ENCODE measurements at regions not wholly inside any gene's neighbourhood (a gene's known extent, or its start where the extent isn't known, plus 50 kb on each side); places are given as distances from the start of the nearest gene placed in this dataset.

DNA sequence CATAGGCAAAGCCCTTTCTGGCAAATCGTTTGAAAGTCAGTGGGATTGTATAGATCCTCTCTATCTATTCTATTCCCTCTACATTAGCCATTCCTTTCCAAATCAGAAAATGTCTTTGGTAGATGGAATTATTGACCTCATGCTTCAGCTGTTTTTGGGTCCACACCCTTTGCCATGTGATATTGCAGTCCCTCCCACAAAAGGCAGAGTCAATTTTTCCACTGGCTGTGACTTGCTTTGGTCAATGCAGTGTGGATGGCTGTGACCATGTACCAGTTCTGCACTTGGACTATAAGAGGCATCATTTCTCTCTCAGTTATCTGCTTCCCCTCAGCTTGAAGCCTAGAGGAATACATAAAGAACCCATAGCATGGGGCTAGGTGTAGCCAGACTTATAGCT is 332.9 kb downstream of the PTEN start:
- H3K36me3 Mint-ChIP-seq (ENCODE audit: insufficient read depth, unreplicated experiment) = no peaks in the 10 kb centered on the region
- ChIA-PET POLR2A (no interaction called here), CTCF (interaction anchor here (0.6 kb wide), 1 partner anchor 44 kb away, joined by 3 read pairs; no protein-coding TSS in a partner anchor)

DNA sequence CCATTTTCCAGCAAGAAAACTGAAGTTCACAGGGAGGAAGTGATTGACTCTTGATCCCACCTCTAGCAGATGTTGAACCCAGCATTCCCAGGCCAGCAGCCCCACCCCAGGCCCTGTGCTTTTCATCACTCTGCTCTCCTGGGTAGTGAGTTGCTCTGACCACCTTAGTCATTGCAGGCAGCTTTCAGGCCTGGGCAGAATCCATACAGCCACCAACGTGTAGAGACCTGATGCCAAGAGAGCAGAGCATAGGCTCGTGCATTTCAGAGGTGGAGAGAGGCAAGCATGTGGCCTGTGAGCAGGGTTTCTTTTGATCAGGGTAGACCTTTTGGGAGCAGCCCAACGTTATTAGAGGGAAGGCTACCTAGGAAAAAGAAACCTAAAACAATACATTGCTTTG is 334.6 kb downstream of the PTEN start:
- CTCF ChIA-PET = no interaction called here
- Histone ChIP-seq H3K4me3 (ENCODE audit: low read depth, low read length) (no peak overlapping the region), H3K36me3 (ENCODE audit: control insufficient read depth, insufficient read depth, low read length) (no peaks in the 10 kb centered on the region), H3K4me1 (peaks cover 6% of the 10 kb centered on the region), H3K9me3 (no peaks in the 10 kb centered on the region), H3K27me3 (replicated peaks; ENCODE audit: control insufficient read depth, insufficient read depth, low read length) (no peaks in the 10 kb centered on the region)
- H3K36me3 Mint-ChIP-seq (ENCODE audit: insufficient read depth, unreplicated experiment) = no peaks in the 10 kb centered on the region
- no peak overlapping the region for H3K27ac Mint-ChIP-seq (ENCODE audit: unreplicated experiment)
- H3K4me3 Mint-ChIP-seq (ENCODE audit: unreplicated experiment) = no peak overlapping the region
- TF ChIP-seq, protein P1, sequence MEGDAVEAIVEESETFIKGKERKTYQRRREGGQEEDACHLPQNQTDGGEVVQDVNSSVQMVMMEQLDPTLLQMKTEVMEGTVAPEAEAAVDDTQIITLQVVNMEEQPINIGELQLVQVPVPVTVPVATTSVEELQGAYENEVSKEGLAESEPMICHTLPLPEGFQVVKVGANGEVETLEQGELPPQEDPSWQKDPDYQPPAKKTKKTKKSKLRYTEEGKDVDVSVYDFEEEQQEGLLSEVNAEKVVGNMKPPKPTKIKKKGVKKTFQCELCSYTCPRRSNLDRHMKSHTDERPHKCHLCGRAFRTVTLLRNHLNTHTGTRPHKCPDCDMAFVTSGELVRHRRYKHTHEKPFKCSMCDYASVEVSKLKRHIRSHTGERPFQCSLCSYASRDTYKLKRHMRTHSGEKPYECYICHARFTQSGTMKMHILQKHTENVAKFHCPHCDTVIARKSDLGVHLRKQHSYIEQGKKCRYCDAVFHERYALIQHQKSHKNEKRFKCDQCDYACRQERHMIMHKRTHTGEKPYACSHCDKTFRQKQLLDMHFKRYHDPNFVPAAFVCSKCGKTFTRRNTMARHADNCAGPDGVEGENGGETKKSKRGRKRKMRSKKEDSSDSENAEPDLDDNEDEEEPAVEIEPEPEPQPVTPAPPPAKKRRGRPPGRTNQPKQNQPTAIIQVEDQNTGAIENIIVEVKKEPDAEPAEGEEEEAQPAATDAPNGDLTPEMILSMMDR (IDR thresholded peaks at IDR 0.05; ENCODE audit: insufficient read depth in 1 of 2, low read depth in 1 of 2, low read length in 1 of 2, severe bottlenecking in 1 of 2, unreplicated experiment in 1 of 2) = no peak
- BruUV-seq (replicated peaks) = no TSS peak
- peaks cover 14% of the 10 kb centered on the region for H3K4me1 Mint-ChIP-seq (ENCODE audit: low read depth, unreplicated experiment)
- intact Hi-C loops (cut with micrococcal nuclease; ENCODE audit: unreplicated experiment) = loop anchor here (5.0 kb wide), 1 partner anchor 506 kb away; no protein-coding TSS in a partner anchor
- POLR2A ChIA-PET = no interaction called here
- DNase-seq = no peak
- no peaks in the 10 kb centered on the region for H3K27me3 Mint-ChIP-seq (ENCODE audit: insufficient read depth, unreplicated experiment)
- H3K9me3 Mint-ChIP-seq (ENCODE audit: unreplicated experiment) = no peaks in the 10 kb centered on the region

More for the DNA sequence above, 332.9 kb downstream of the PTEN start:
- no TSS peak for BruUV-seq (replicated peaks)
- intact Hi-C loops (cut with micrococcal nuclease; ENCODE audit: unreplicated experiment) = loop anchor here (5.0 kb wide), 1 partner anchor 504 kb away; no protein-coding TSS in a partner anchor
- TF ChIP-seq, protein P1 (IDR thresholded peaks at IDR 0.05; ENCODE audit: insufficient read depth in 1 of 2, low read depth in 1 of 2, low read length in 1 of 2, severe bottlenecking in 1 of 2, unreplicated experiment in 1 of 2) = no peak
- Histone ChIP-seq H3K9me3 (no peaks in the 10 kb centered on the region), H3K4me1 (peaks cover 6% of the 10 kb centered on the region), H3K36me3 (ENCODE audit: control insufficient read depth, insufficient read depth, low read length) (no peaks in the 10 kb centered on the region), H3K4me3 (ENCODE audit: low read depth, low read length) (no peak overlapping the region), H3K27me3 (replicated peaks; ENCODE audit: control insufficient read depth, insufficient read depth, low read length) (no peaks in the 10 kb centered on the region)
- H3K4me3 Mint-ChIP-seq (ENCODE audit: unreplicated experiment) = no peak overlapping the region
- no peak for DNase-seq
- H3K9me3 Mint-ChIP-seq (ENCODE audit: unreplicated experiment) = no peaks in the 10 kb centered on the region
- no peak overlapping the region for H3K27ac Mint-ChIP-seq (ENCODE audit: unreplicated experiment)
- peaks cover 14% of the 10 kb centered on the region for H3K4me1 Mint-ChIP-seq (ENCODE audit: low read depth, unreplicated experiment)
- H3K27me3 Mint-ChIP-seq (ENCODE audit: insufficient read depth, unreplicated experiment) = no peaks in the 10 kb centered on the region

DNA sequence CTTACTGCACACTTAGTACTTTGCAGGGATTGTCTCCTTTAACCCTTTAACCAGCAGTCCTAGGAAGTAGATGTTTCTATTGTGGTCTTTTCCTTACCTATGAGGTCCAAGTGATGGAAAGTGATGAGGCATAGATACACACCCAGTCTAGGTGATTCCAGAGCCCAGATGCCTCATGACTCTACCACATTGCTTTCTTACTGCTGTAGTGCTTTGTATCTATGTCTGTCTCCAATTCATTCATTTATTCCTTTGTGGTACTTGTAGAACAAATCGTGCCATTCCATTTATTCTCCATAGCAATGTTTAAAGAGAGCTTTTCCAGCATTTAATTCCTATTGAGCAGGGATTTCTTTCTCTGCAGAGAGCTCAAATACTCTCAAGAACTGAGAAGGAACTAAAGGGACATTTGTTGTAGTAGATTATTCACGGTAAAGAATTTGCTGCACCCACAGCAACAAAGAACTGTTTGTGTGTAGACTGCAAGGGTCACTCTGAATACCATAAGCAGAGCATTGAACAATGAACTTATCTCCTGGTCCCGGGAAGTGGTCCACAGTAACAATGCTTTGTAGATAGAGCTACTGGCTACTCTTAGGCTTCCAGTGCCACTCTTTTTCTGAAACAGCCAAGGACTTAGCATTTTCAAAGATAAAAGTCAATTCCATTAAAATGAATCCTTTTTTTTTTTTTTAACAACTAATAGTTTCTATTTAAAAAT is 337.0 kb downstream of the PTEN start:
- ChIA-PET CTCF (no interaction called here), POLR2A (no interaction called here)
- no peaks in the 10 kb centered on the region for H3K9me3 ChIP-seq
- H3K9me3 Mint-ChIP-seq (ENCODE audit: unreplicated experiment) = no peaks in the 10 kb centered on the region
- no peaks in the 10 kb centered on the region; the same call in none of the 2 replicates for H3K4me1 ChIP-seq
- H3K36me3 ChIP-seq (ENCODE audit: control insufficient read depth, insufficient read depth, low read length) = no peaks in the 10 kb centered on the region
- DNase-seq = no peak
- TF ChIP-seq, protein P1 (IDR thresholded peaks at IDR 0.05; ENCODE audit: insufficient read depth in 1 of 2, low read depth in 1 of 2, low read length in 1 of 2, severe bottlenecking in 1 of 2, unreplicated experiment in 1 of 2) = no peak
- H3K36me3 Mint-ChIP-seq (ENCODE audit: insufficient read depth, unreplicated experiment) = no peaks in the 10 kb centered on the region
- no TSS peak for BruUV-seq (replicated peaks)
- intact Hi-C loops (cut with micrococcal nuclease; ENCODE audit: unreplicated experiment) = no loop called here
- no peaks in the 10 kb centered on the region for H3K27me3 Mint-ChIP-seq (ENCODE audit: insufficient read depth, unreplicated experiment)
- no peak overlapping the region for H3K4me3 ChIP-seq (ENCODE audit: low read depth, low read length)
- H3K4me3 Mint-ChIP-seq (ENCODE audit: unreplicated experiment) = no peak overlapping the region
- no peaks in the 10 kb centered on the region for H3K27me3 ChIP-seq (replicated peaks; ENCODE audit: control insufficient read depth, insufficient read depth, low read length)
- H3K4me1 Mint-ChIP-seq (ENCODE audit: low read depth, unreplicated experiment) = peaks cover 11% of the 10 kb centered on the region
- no peak overlapping the region for H3K27ac Mint-ChIP-seq (ENCODE audit: unreplicated experiment)
